Spinal cord (tissue), 9 donors: ENCODE measurements at regions not wholly inside any gene's neighbourhood (a gene's known extent, or its start where the extent isn't known, plus 50 kb on each side); places are given as distances from the start of the nearest gene placed in this dataset.

Experiments
- DNase-seq, 6 donors: peaks; one replicate each; pipeline versions ENCODE4 v3.0.0 to v3.0.0-alpha.2; 2013 to 2015; ENCODE audit warnings: low spot score in 6 of 6, low read depth in 4 of 6
- H3K27ac ChIP-seq: one replicate; pipeline ENCODE4 v1.5.1; 2013; ENCODE audit warnings: low read depth, low read length, control low read depth
- H3K27me3 ChIP-seq: one replicate; pipeline ENCODE4 v1.6.1; 2013; ENCODE audit warnings: low read length; ENCODE audit not compliant: control insufficient read depth, insufficient read depth
- H3K36me3 ChIP-seq: one replicate; pipeline ENCODE4 v1.6.1; 2013; ENCODE audit warnings: low read length; ENCODE audit not compliant: control insufficient read depth, insufficient read depth
- H3K4me1 ChIP-seq: one replicate; pipeline ENCODE4 v1.6.1; 2013; ENCODE audit warnings: low read length; ENCODE audit not compliant: control insufficient read depth, insufficient read depth
- H3K4me3 ChIP-seq: one replicate; pipeline ENCODE4 v1.5.1; 2013; ENCODE audit warnings: low read depth, low read length, control low read depth
- H3K9me3 ChIP-seq: one replicate; pipeline ENCODE4 v1.6.1; 2013; ENCODE audit warnings: low read length; ENCODE audit not compliant: control insufficient read depth, insufficient read depth
- WGBS: methylation state at CpG from one replicate; pipeline ENCODE4 v1.1.5; 2013; ENCODE audit warnings: missing lambda C conversion rate; ENCODE audit not compliant: insufficient coverage; 5-methylcytosine and 5-hydroxymethylcytosine counted together
- donor health status: healthy.

DNA sequence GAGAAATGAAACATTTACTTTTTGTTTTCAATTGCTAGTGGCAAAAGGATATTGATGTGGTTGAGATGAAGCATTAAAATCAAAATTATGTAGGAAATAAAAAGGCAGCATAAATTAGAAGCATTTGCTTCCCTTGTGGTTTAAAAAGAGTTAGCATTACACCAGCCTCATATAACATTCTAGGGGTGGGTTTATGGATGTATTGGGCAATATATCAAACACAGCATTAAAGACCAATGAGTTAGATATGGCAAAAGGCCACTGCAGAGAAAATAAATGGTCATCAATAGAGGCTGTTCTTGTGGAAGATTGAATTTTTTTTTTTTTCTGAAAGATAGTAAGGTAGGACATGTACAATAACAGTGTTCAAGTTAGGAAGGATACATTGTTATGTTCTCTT, 473.0 kb downstream of the TLR4 start:
- no peak for DNase-seq
- no peak overlapping the region for H3K27ac ChIP-seq
- no peaks in the 10 kb centered on the region for H3K9me3 ChIP-seq
- H3K27me3 ChIP-seq: no peaks in the 10 kb centered on the region
- no peaks in the 10 kb centered on the region for H3K36me3 ChIP-seq
- H3K4me3 ChIP-seq: no peak overlapping the region
- no peaks in the 10 kb centered on the region for H3K4me1 ChIP-seq

DNA sequence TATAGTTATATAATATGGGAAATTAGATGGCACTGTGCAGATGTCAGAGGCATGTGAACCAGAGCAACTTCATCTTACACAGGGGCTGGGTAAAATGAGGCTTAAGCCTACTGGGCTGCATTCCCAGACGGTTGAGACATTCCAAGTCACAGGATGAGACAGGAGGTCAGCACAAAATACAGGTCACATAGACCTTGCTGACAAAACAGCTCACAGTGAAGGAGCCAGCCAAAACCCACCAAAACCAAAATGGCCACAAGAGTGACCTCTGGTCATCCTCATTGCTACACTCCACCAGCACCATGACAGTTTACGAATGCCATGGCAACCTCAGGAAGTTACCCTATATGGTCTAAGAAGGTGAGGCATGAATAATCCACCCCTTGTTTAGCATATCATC, 479.4 kb downstream of the TLR4 start:
- no peak overlapping the region for H3K4me3 ChIP-seq
- H3K4me1 ChIP-seq: no peaks in the 10 kb centered on the region
- no peaks in the 10 kb centered on the region for H3K27me3 ChIP-seq
- H3K27ac ChIP-seq: no peak overlapping the region
- H3K9me3 ChIP-seq: no peaks in the 10 kb centered on the region
- no peak for DNase-seq
- 92% methylated on average over 1 of the region's 2 CpGs for WGBS
- H3K36me3 ChIP-seq: no peaks in the 10 kb centered on the region

DNA sequence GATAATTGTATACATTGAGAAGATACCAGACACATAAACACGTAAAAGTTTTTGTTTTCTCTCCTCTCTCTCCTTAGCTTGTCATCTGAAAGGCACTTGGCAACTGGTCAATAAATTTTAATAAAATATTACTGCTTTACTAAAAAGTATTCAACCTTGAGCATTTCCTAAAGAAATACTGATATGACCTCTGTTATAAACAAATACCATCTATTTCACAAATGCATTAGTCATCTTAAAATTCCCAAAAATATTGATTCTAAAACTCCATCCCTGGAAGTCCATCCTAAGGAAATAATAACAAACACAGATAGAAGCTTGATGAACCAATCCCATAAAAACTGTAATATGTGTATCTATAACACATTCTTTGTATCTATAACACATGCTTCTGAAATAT, 483.2 kb downstream of the TLR4 start:
- Histone ChIP-seq H3K4me1 (no peaks in the 10 kb centered on the region), H3K27ac (no peak overlapping the region), H3K9me3 (no peaks in the 10 kb centered on the region), H3K36me3 (no peaks in the 10 kb centered on the region), H3K27me3 (no peaks in the 10 kb centered on the region), H3K4me3 (no peak overlapping the region)
- DNase-seq: no peak
- no CpG with 5 or more reads among the region's 1 CpG for whole genome bisulfite sequencing

DNA sequence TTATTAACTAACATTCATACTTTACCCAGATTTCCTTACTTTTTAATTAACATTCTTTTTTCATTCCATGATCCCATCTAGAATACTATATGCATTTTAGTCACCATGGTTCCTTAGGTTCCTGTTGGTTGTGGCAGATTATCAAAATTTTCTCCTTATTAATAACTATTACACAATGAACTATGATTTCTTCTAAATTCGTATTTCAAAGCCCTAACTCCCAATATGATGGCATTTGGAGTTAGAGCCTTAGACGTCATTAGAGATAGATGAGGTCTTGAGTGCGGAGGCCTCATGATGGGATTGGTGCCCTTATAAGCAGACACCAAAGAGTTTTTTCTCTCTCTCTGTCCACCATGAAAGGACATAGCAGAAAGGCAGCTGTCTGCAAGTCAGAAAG, 485.4 kb downstream of the TLR4 start:
- H3K4me3 ChIP-seq: no peak overlapping the region

DNA sequence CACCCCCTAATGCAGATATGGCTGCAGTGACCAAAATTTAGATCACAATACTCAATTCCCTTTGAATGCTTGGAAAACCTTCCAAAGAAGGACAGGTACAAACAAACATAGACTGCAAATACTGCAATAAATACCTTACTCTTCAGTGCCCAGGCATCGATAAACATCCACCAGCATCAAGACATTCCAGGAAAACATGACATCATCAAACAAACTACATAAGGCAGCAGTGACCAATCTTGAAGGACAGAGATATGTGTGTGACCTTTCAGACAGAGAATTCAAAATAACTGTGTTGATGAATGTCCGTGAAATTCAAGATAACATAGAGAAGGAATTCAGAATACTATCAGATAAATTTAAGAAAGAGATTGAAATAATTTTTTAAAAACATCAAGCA, 488.6 kb downstream of the TLR4 start:
- Histone ChIP-seq H3K27me3 (no peaks in the 10 kb centered on the region), H3K4me3 (no peak overlapping the region), H3K4me1 (no peaks in the 10 kb centered on the region), H3K27ac (no peak overlapping the region), H3K9me3 (no peaks in the 10 kb centered on the region), H3K36me3 (no peaks in the 10 kb centered on the region)
- WGBS: no CpG with 5 or more reads among the region's 2 CpGs
- no peak for DNase-seq

More for the DNA sequence above, 485.4 kb downstream of the TLR4 start:
- Histone ChIP-seq H3K36me3 (no peaks in the 10 kb centered on the region), H3K4me1 (no peaks in the 10 kb centered on the region), H3K9me3 (no peaks in the 10 kb centered on the region), H3K27me3 (no peaks in the 10 kb centered on the region), H3K27ac (no peak overlapping the region)
- DNase-seq: no peak
- WGBS: no CpG with 5 or more reads among the region's 3 CpGs

GRCh38 chr9:118209343-118209742, 505.1 kb downstream of the TLR4 start:
- Histone ChIP-seq H3K27me3 (no peaks in the 10 kb centered on the region), H3K4me1 (no peaks in the 10 kb centered on the region), H3K36me3 (no peaks in the 10 kb centered on the region), H3K9me3 (no peaks in the 10 kb centered on the region), H3K27ac (no peak overlapping the region), H3K4me3 (no peak overlapping the region)
- no peak for DNase-seq

GRCh38 chr9:118215549-118215948, 511.3 kb downstream of the TLR4 start:
- no peaks in the 10 kb centered on the region for H3K27me3 ChIP-seq
- DNase-seq: no peak
- H3K4me1 ChIP-seq: no peaks in the 10 kb centered on the region
- no peak overlapping the region for H3K4me3 ChIP-seq
- H3K9me3 ChIP-seq: no peaks in the 10 kb centered on the region
- 100% methylated on average over 1 of the region's 1 CpG for WGBS
- H3K27ac ChIP-seq: no peak overlapping the region
- no peaks in the 10 kb centered on the region for H3K36me3 ChIP-seq

GRCh38 chr9:118222375-118222774, 518.2 kb downstream of the TLR4 start:
- 13% methylated on average over 3 of the region's 3 CpGs for WGBS
- H3K4me1 ChIP-seq: no peaks in the 10 kb centered on the region
- no peak overlapping the region for H3K27ac ChIP-seq
- H3K36me3 ChIP-seq: no peaks in the 10 kb centered on the region
- H3K27me3 ChIP-seq: no peaks in the 10 kb centered on the region
- H3K4me3 ChIP-seq: no peak overlapping the region
- H3K9me3 ChIP-seq: no peaks in the 10 kb centered on the region
- peak in 4 of 6 donors; percentile 4 to 76 (median 30) for DNase-seq

DNA sequence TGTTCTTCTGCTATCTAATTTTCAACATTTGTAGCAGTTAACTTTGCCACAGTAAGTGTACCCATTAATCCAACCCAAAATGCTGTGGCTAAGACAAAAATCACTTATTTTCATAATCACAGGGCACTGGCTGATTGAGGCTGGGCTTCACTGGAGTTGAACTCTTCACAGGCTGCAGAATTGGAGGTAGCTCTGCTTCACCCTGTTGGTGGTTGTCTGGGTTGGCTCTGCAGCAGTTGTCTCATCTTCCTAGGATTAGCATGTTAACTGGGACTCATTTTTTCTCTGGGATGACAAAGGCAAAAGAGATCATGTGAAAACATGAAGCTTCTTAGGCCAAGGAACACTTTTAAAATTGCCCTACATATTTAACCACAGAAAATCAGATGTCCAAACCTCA, 518.9 kb downstream of the TLR4 start:
- no peaks in the 10 kb centered on the region for H3K36me3 ChIP-seq
- DNase-seq: no peak
- H3K27ac ChIP-seq: no peak overlapping the region

GRCh38 chr9:118230329-118230728, 526.1 kb downstream of the TLR4 start:
- no peaks in the 10 kb centered on the region for H3K27me3 ChIP-seq
- H3K9me3 ChIP-seq: no peaks in the 10 kb centered on the region
- WGBS: 83% methylated on average over 1 of the region's 1 CpG
- no peak overlapping the region for H3K4me3 ChIP-seq
- no peaks in the 10 kb centered on the region for H3K4me1 ChIP-seq
- DNase-seq: no peak
- H3K27ac ChIP-seq: no peak overlapping the region
- H3K36me3 ChIP-seq: no peaks in the 10 kb centered on the region

More for the DNA sequence above, 518.9 kb downstream of the TLR4 start:
- no peaks in the 10 kb centered on the region for H3K9me3 ChIP-seq
- H3K4me1 ChIP-seq: no peaks in the 10 kb centered on the region
- no peak overlapping the region for H3K4me3 ChIP-seq
- H3K27me3 ChIP-seq: no peaks in the 10 kb centered on the region

GRCh38 chr9:118236625-118237024, 532.4 kb downstream of the TLR4 start:
- no peaks in the 10 kb centered on the region for H3K36me3 ChIP-seq
- peaks cover 7% of the 10 kb centered on the region for H3K9me3 ChIP-seq
- no peak overlapping the region for H3K4me3 ChIP-seq
- no peaks in the 10 kb centered on the region for H3K4me1 ChIP-seq
- DNase-seq: no peak
- 100% methylated on average over 1 of the region's 1 CpG for WGBS
- H3K27me3 ChIP-seq: no peaks in the 10 kb centered on the region
- H3K27ac ChIP-seq: no peak overlapping the region
